ENCODE measurements at regions not wholly inside any gene's neighbourhood (a gene's known extent, or its start where the extent isn't known, plus 50 kb on each side); places are given as distances from the start of the nearest gene placed in this dataset.

GRCh38 chr20:4480104-4480503 lies 206.2 kb upstream of the PRNP start:
- WGBS: 93% methylated on average over 3 of the region's 3 CpGs
- TF ChIP-seq, protein P1, sequence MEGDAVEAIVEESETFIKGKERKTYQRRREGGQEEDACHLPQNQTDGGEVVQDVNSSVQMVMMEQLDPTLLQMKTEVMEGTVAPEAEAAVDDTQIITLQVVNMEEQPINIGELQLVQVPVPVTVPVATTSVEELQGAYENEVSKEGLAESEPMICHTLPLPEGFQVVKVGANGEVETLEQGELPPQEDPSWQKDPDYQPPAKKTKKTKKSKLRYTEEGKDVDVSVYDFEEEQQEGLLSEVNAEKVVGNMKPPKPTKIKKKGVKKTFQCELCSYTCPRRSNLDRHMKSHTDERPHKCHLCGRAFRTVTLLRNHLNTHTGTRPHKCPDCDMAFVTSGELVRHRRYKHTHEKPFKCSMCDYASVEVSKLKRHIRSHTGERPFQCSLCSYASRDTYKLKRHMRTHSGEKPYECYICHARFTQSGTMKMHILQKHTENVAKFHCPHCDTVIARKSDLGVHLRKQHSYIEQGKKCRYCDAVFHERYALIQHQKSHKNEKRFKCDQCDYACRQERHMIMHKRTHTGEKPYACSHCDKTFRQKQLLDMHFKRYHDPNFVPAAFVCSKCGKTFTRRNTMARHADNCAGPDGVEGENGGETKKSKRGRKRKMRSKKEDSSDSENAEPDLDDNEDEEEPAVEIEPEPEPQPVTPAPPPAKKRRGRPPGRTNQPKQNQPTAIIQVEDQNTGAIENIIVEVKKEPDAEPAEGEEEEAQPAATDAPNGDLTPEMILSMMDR (IDR thresholded peaks at IDR 0.05): no peak
- no peak for TF ChIP-seq POLR2AphosphoS5 (IDR thresholded peaks at IDR 0.05)
- no peak for TF ChIP-seq POLR2A (IDR thresholded peaks at IDR 0.05)
- H3K4me1 ChIP-seq (replicated peaks): no peaks in the 10 kb centered on the region
- intact Hi-C loops (cut with DNase I): no loop called here
- no peaks in the 10 kb centered on the region for H3K27me3 ChIP-seq (replicated peaks; ENCODE audit: insufficient read depth)
- no peaks in the 10 kb centered on the region for H3K9me3 ChIP-seq
- DNase-seq (ENCODE audit: low spot score): no peak
- H3K4me3 ChIP-seq: no peak overlapping the region
- H3K36me3 ChIP-seq: no peaks in the 10 kb centered on the region
- H3K27ac ChIP-seq: no peak overlapping the region

DNA sequence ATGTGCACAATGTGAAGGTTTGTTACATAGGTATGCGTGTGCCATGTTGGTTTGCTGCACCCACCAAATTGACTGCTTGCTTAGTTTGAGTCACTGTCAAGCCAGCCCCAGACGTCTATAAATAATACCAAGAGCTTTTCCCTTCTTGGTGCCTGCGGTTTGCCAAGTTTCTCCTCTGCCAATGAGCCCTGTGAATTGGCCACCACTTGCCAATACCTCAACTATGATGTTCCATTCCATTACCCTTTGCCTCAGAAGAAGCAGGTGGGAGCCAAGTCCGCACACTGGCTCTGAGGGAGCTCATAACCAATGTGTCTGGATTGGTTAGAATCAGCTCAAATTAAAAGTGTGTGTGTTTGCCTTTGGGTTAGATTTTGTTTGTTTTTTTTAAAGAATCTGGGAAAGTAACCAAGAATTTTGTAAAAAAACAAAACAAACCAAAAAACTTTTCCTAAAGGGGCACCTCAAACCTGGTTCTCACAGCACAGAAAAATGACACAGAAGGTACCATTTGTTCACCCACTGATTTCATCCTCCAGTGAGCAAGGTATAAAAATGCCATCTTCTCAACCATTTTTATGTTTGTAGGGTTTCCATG lies 209.3 kb upstream of the PRNP start:
- TF ChIP-seq POLR2A (IDR thresholded peaks at IDR 0.05): no peak
- no peak for TF ChIP-seq POLR2AphosphoS5 (IDR thresholded peaks at IDR 0.05)
- TF ChIP-seq, protein P1 (IDR thresholded peaks at IDR 0.05): no peak
- intact Hi-C loops (cut with DNase I): no loop called here
- 54% methylated on average over 4 of the region's 4 CpGs for WGBS
- no peak overlapping the region for H3K27ac ChIP-seq
- H3K4me3 ChIP-seq: no peak overlapping the region
- no peaks in the 10 kb centered on the region for H3K9me3 ChIP-seq
- no peak for DNase-seq (ENCODE audit: low spot score)
- H3K4me1 ChIP-seq (replicated peaks): no peaks in the 10 kb centered on the region
- no peaks in the 10 kb centered on the region for H3K36me3 ChIP-seq
- H3K27me3 ChIP-seq (replicated peaks; ENCODE audit: insufficient read depth): no peaks in the 10 kb centered on the region

DNA sequence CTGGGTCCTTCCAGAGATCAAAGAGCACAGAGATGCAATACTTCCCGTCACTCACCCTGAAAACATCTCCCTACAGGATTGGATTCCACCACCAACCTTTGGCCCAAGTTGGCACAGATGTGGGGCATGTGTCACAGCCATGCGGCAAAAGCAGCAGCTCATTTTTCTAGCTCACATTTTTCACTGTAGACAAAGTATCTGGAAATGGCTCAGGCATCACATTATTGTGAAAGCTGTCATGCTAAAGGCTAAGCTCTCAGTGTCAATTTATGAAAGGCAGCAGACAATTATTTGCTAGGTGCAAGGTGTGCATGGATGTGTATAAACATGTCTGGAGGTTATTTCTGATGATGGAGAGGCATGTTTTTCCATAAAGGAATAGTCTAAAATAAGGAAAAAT lies 213.3 kb upstream of the PRNP start:
- Histone ChIP-seq H3K36me3 (no peaks in the 10 kb centered on the region), H3K4me3 (no peak overlapping the region), H3K27me3 (replicated peaks; ENCODE audit: insufficient read depth) (no peaks in the 10 kb centered on the region), H3K9me3 (no peaks in the 10 kb centered on the region), H3K4me1 (replicated peaks) (no peaks in the 10 kb centered on the region), H3K27ac (no peak overlapping the region)
- 84% methylated on average over 2 of the region's 2 CpGs for WGBS
- intact Hi-C loops (cut with DNase I): no loop called here
- DNase-seq (ENCODE audit: low spot score): no peak
- TF ChIP-seq, protein P1 (IDR thresholded peaks at IDR 0.05): no peak
- no peak for TF ChIP-seq POLR2AphosphoS5 (IDR thresholded peaks at IDR 0.05)

DNA sequence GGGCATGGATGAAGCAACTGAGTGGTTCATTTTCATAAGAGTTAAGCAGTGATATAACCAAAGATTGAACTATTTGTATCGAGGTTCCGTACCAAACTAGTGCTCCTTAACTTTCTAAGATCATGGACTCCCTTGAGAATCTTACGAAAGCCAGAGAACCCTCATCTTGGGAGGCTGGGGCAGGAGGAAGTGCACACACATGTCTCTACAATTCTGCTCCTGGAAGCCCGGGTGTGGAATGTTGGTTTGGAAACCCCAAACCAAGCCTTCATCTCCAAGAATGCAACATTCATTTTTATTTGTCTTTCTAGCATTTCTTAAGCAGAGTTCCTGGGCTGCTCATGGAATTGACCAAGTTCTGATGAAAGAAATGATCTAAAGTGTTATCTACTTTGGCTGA lies 215.0 kb upstream of the PRNP start:
- Histone ChIP-seq H3K36me3 (no peaks in the 10 kb centered on the region), H3K4me1 (replicated peaks) (no peaks in the 10 kb centered on the region), H3K27ac (no peak overlapping the region), H3K4me3 (no peak overlapping the region), H3K9me3 (no peaks in the 10 kb centered on the region), H3K27me3 (replicated peaks; ENCODE audit: insufficient read depth) (no peaks in the 10 kb centered on the region)
- intact Hi-C loops (cut with DNase I): no loop called here
- 93% methylated on average over 4 of the region's 4 CpGs for WGBS
- DNase-seq (ENCODE audit: low spot score): no peak
- no peak for TF ChIP-seq POLR2A (IDR thresholded peaks at IDR 0.05)
- TF ChIP-seq, protein P1 (IDR thresholded peaks at IDR 0.05): no peak
- TF ChIP-seq POLR2AphosphoS5 (IDR thresholded peaks at IDR 0.05): no peak

DNA sequence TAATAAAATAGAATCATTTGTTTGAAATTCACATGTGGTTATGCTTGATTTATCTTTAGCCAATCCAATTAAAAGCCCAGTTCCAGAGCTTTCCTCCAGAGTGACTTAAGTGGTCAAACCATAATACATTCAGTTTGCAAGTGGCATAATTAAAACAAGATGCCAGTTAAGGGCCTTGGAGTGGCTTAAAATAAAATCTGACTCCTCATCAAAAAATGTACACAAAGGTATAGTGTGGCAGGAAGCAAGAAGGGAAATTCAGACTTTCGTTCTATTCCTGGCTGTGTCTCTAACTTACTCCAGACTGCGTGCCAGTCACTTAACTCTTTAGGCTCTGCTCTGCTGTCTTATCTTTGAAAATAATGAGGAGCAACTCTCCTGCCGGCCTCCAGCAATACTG lies 215.9 kb upstream of the PRNP start:
- H3K27me3 ChIP-seq (replicated peaks; ENCODE audit: insufficient read depth): no peaks in the 10 kb centered on the region
- no peaks in the 10 kb centered on the region for H3K9me3 ChIP-seq
- no peak for DNase-seq (ENCODE audit: low spot score)
- no peak overlapping the region for H3K27ac ChIP-seq
- H3K36me3 ChIP-seq: no peaks in the 10 kb centered on the region
- WGBS: 24% methylated on average over 3 of the region's 3 CpGs
- no peak overlapping the region for H3K4me3 ChIP-seq
- intact Hi-C loops (cut with DNase I): no loop called here
- H3K4me1 ChIP-seq (replicated peaks): no peaks in the 10 kb centered on the region
- no peak for TF ChIP-seq POLR2A (IDR thresholded peaks at IDR 0.05)
- TF ChIP-seq, protein P1 (IDR thresholded peaks at IDR 0.05): no peak
- no peak for TF ChIP-seq POLR2AphosphoS5 (IDR thresholded peaks at IDR 0.05)
